ENCODE measurements at regions not wholly inside any gene's neighbourhood (a gene's known extent, or its start where the extent isn't known, plus 50 kb on each side); places are given as distances from the start of the nearest gene placed in this dataset.
A peak's percentile ranks its signal among the peaks of the same experiment; 100 is the strongest.

DNA sequence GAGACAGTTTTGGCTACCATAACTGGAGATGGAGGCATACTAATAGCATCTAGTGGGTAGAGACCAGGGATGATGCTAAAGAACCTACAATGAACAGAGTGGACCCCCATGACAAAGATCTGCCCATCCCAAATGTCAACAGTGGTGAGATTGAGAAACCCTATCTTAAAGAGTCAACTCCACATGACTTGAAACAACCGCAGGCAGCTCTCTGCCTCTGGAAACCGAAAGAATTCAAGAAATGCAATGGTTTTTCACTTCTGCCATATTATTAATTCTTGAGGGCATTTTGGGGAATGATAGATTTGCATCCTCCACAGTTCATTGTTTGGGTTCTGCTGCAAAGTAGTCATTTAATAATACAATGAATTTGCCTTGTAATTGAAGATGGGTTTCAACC is 463.4 kb downstream of the MAFB start:
- no peak for ATAC-seq
- no peak for DNase-seq
- intact Hi-C loops (cut with DNase I), result no loop called here

DNA sequence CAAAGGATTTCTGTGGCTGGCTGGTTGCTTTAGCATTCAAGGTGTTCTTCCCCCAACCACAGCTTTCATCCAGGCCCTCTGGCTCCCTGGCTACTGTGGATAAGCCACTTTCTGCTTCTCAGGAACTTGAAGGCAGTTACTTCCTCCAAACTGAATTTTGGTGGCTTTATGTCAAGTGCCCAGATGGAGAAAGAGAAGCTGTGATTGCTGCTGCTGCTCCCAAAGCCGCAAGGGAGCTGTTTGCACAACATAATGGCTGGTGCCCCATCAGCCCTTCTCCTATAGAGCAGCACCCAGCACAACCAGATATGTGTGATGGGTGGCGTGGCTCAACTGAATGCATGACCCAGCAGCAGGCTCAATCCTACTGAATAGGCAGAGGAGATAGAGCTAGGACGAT is 465.2 kb downstream of the MAFB start:
- intact Hi-C loops (cut with DNase I), result no loop called here
- no peak for ATAC-seq
- DNase-seq, result no peak

GRCh38 chr20:40218971-40219370 is 470.1 kb downstream of the MAFB start:
- intact Hi-C loops (cut with DNase I), result no loop called here
- no peak for ATAC-seq
- no peak for DNase-seq

DNA sequence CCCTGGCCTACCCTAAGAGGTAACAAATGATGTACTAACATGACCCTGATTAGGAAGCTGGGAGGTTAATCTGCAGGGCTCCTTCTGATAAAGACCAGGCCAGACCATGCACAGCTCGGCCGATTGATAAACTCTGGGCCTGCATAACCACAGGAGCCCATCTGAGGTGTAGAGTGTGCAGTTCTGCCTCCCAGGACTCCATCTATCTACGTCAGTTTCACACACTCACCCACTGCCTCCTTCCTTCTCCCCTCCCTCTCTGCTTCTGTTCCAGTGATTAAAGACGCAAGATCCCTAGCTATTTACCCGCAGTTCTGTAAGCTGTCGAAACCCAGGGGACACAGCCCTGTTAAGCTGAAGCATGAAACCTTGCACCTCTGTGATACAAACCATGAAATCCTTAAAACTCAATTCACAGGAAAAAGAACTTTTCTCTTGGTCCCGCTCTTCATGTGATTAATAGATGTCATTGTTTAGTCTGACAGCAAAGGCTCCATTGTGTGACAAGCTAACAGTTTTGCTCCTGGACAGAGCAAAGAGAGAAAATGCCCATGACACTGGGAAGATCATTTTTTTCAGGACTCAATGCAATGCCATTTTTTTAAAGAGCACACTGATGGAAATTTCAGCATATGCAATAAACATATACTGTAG is 470.6 kb downstream of the MAFB start:
- intact Hi-C loops (cut with DNase I), result no loop called here
- DNase-seq (no peak), ATAC-seq (no peak)

DNA sequence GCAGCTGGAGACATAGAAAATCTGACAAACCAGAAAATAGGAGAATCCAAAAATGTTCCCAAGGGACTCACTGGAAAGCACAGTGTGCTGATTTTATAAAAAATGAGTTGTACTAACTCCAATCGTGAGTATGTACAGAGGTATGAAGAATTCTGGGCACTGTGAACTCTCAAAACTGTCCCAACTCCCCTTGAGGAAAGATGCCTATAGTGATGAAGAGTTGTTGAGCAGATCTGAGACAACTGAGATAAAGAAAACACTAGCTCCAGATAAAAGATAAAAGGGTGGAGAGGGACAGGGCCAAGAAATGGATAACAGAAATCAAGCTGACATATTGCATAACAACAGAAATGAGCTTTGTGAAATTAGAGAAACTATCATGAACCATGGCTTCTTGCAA is 481.4 kb downstream of the MAFB start:
- no peak for DNase-seq

DNA sequence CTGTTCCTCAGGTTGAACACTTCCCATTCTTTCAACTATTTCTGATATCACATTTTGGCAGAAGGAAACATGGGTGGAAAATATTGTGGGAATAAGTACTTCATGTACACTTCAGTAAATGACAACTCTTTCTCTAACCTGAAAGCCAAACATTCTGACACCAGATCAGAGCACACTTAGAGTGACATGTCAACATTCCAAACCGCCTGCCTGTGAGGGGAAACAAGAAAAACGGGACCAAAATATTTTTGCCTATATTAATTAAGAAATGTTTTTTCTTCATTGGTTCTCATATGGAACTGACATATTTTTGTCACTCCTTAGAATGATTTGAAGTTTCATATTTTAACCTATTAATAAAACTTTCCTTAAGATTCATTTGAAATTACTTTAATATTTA is 483.1 kb downstream of the MAFB start:
- no peak for ATAC-seq
- no peak for DNase-seq
- intact Hi-C loops (cut with DNase I), result no loop called here

More for the DNA sequence above, 481.4 kb downstream of the MAFB start:
- intact Hi-C loops (cut with DNase I), result no loop called here
- ATAC-seq, result peak; percentile 77 to 90

DNA sequence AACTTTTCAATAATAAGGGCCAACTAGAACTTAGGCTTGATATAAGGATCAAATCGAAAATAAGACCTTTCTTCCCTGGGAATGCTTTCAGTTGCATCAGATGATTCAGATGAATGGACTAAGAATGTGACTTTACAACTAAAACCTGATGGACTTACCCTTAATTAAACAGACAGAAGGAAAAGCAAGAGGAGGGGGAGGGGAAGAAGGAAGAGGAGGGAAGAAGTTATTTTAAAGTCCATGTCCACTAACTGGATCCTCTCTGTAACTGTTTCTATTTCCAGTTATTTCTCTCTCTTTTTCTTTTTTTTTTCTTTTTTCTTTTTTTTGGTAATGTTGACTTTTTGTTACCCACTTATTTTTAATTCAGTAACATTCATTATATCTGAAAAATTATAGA is 486.0 kb downstream of the MAFB start:
- DNase-seq, result no peak
- ATAC-seq, result no peak
- intact Hi-C loops (cut with DNase I), result no loop called here

GRCh38 chr20:40197691-40198090 is 491.3 kb downstream of the MAFB start:
- intact Hi-C loops (cut with DNase I), result no loop called here
- ATAC-seq, result peak; percentile 80 to 87
- DNase-seq, result no peak

DNA sequence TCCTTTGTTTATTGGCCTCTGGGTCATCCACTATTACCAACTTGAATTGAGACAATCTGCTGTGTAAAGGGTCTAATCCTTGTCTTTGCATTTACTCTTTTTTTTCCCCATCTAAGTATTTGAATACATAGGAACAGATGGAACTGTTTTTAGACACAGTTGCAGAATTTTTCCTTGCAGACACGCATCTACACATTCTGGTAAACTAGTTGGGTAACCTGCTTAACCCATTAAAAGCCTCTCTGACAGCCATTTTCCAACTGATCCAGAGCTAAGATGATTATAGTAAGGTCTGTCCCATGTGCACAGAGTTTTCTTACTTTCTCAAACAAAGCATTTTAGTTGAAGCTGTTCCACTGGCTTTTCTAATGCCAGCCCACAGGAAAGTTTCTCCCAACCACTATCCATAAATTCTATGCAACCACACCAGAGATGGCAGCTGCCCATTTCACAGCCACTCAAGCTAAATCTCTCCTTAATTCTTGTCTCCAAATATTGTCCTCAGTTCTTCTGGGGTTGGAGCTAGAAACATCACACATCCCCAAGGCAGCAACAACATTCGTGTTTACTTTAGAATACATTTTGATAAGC is 492.1 kb downstream of the MAFB start:
- intact Hi-C loops (cut with DNase I), result no loop called here
- ATAC-seq (peak in 1 of 2 donors; percentile 17), DNase-seq (no peak)

DNA sequence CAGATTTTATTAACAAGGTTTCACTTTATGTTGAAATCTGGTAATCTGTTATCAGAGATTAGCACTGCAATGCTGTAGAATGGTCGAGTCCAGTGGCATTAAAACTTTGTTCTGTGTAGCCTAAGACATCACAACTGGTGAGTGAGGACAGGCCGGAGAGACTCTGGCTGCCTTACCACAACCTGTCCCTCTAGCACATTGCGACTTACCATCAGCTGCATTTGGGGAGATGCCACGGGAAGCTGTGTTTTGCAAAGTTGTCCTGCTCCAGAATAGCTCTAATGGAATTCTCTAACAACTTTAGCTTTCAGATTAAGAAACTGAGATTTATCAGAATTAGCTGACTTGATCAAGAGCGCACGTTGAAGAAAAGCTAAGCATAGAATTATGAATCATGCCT is 493.3 kb downstream of the MAFB start:
- ATAC-seq (no peak), DNase-seq (no peak)
- intact Hi-C loops (cut with DNase I), result no loop called here

GRCh38 chr20:40192529-40192928 is 496.5 kb downstream of the MAFB start:
- ATAC-seq, result no peak
- intact Hi-C loops (cut with DNase I), result no loop called here

GRCh38 chr20:40192081-40192480 is 497.0 kb downstream of the MAFB start:
- ATAC-seq (peak in 1 of 2 donors; percentile 53), DNase-seq (no peak)
- intact Hi-C loops (cut with DNase I), result no loop called here

More at GRCh38 chr20:40192529-40192928, 496.5 kb downstream of the MAFB start:
- DNase-seq, result no peak

GRCh38 chr20:40191573-40191972 is 497.5 kb downstream of the MAFB start:
- DNase-seq (no peak), ATAC-seq (peak; percentile 50 to 79)
- intact Hi-C loops (cut with DNase I), result no loop called here

DNA sequence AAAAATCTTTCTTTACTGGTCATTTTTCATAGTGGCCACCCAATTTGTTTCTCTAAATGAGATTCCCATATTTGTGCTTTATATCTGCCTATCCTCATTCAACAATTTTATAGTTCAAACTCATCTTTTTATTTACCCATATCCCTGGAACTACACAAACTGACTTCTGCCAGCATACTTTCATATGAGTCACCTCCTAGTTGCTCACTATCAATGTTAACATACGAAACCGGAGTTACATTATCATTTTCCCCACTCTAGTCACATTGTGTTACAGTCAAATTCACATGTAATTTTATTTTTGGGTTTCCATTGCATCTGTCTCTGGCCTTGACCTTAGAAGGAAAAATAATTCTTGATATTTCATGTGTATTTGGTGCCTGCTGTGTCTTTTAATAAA is 499.4 kb downstream of the MAFB start:
- DNase-seq (no peak), ATAC-seq (no peak)
- intact Hi-C loops (cut with DNase I), result no loop called here

DNA sequence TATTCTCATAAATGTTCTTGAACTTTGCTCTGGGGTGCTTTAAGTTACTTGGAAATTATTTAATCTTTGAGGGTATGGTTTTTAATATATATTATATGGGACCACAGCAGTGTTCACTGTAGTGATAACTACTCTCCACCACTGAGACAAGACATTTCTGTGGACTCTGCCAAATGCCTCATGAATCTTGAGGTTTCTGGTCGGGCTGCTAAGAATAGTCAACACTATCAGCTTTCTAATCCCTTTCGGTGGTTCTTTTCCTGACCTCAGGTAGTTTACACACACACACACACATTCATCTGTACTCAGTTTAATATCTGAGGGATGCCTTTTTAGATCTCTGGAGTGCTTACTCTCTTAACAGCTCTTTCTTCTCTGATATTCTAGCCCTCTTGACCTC is 500.7 kb downstream of the MAFB start:
- intact Hi-C loops (cut with DNase I), result no loop called here
- DNase-seq (no peak), ATAC-seq (no peak)

GRCh38 chr20:40186826-40187225 is 502.2 kb downstream of the MAFB start:
- ATAC-seq (no peak), DNase-seq (no peak)
- intact Hi-C loops (cut with DNase I), result no loop called here

GRCh38 chr20:40181676-40182075 is 507.4 kb downstream of the MAFB start:
- no peak for ATAC-seq
- intact Hi-C loops (cut with DNase I), result no loop called here
- DNase-seq, result no peak

DNA sequence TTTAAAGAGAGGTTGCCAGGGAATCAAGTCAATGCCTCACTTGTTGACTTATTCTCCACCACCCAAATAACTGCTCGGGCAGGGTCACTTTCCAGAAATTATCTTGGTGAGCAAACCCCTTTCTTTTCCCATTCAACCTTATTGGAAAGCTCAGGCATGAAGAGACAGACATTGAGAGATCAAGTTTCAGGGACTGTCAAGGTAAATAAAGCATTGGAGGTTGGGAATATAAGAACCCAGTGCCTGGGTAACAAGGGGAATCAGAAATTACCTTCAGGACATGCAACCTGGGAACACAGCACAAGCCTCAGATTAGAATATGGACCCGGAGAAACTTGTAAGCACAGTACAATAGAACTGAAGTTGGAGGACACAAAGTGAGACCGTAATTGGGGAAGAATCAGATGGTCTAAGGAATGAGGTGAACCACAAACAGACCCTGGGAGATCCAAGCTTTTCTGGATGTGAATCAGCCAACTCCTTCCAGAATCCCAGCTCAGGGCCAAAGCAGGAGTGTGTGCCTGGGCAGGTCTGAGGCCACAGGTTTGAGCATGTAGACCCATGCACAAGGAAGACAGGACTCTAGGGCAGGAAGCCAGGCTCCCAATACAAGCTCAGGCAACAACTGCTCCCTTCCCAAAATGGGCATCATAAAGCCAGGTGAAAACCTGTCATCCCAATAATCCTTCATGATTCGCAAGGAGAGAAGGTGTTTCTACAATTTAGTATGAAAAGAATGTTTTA is 512.8 kb downstream of the MAFB start:
- intact Hi-C loops (cut with DNase I), result no loop called here
- ATAC-seq (no peak), DNase-seq (no peak)

DNA sequence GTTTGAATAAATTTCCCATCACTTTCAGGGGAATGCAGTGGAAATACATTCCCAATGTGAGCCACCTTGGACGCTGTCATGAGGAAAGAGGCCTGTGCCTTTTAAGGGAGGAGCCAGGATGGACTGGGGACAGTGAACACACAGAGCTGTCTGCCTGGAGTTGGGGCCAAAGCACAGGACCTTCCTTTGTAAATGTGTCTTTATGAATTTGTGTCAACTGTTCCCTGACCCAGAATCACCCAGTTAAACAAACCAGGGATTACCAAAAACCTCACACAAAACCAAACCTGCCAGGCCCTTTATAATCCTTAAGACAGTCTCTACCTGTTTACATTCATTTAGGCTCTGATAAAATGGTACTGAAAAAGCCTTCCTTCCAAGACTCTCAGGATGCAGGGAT is 513.7 kb downstream of the MAFB start:
- no peak for DNase-seq
- intact Hi-C loops (cut with DNase I), result no loop called here
- ATAC-seq, result no peak

DNA sequence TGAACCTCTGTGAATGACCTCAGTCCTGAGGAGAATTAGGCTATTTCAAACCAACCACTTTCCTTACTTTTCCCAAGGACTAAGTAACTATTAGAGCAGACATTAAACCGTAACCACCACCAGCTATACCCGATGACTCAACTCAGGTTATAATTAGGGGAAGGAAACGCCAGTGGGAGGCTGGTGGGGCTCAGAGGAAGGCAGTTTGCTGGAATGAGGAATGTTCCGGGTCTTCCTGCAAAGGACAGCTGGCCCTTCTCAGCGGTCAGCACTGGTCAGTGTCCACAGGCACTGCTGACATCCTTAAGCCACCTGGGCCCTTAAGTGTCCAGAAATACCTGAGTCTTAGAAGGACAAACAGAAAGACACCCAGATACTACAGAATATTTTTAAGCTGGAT is 515.2 kb downstream of the MAFB start:
- ATAC-seq, result peak in 1 of 2 donors; percentile 39
- intact Hi-C loops (cut with DNase I), result no loop called here
- peak; percentile 23 for DNase-seq
